Bronchial epithelial cell (primary cell): ENCODE measurements at regions not wholly inside any gene's neighbourhood (a gene's known extent, or its start where the extent isn't known, plus 50 kb on each side); places are given as distances from the start of the nearest gene placed in this dataset.

ENCODE experiments used
- DNase-seq: peaks from one replicate; pipeline ENCODE4 v3.0.0-alpha.2; 2010; ENCODE audit warnings: low read depth
- FAIRE-seq: peaks from 2 replicates; lab custom pipeline; 2011; peaks lifted over from hg19 to GRCh38; lab: Jason Lieb, UNC
- H3K27me3 ChIP-seq: 2 replicates; pipeline ENCODE4 v1.5.1; 2011; ENCODE audit warnings: low read length; ENCODE audit not compliant: control insufficient read depth, insufficient read depth
- H3K36me3 ChIP-seq: 2 replicates; pipeline ENCODE4 v1.5.1; 2011; ENCODE audit warnings: low read length; ENCODE audit not compliant: control insufficient read depth, insufficient read depth
- H3K4me3 ChIP-seq: 2 replicates; pipeline ENCODE4 v1.5.1; 2011; ENCODE audit warnings: mild to moderate bottlenecking, low read depth, low read length, control low read depth
- TF ChIP-seq, protein P1 (sequence below): IDR thresholded peaks from 2 replicates; pipeline ENCODE4 v1.5.1; 2011; ENCODE audit warnings: mild to moderate bottlenecking, moderate library complexity, low read length, control low read depth, inconsistent platforms; ENCODE audit not compliant: insufficient read depth, severe bottlenecking

DNA sequence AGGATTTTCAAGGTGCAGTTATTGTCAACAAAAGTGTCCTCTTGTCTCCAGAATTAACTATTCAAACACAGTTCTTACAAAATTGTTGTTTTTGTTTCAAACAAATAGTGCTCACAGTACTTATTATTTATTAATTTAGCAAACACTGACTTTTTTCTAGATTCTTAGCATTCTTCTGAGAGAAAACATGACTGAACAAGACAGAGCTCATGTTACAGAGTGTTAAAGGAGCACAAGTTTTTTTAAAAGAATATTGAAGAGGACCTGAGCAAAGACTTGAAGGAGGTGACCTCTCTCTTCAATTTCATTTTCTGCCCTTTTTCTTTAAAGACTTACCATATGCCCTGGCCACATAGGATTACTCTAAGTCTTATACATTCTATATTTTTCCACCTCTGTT lies 2220.3 kb upstream of the AGA start:
- TF ChIP-seq, protein P1, sequence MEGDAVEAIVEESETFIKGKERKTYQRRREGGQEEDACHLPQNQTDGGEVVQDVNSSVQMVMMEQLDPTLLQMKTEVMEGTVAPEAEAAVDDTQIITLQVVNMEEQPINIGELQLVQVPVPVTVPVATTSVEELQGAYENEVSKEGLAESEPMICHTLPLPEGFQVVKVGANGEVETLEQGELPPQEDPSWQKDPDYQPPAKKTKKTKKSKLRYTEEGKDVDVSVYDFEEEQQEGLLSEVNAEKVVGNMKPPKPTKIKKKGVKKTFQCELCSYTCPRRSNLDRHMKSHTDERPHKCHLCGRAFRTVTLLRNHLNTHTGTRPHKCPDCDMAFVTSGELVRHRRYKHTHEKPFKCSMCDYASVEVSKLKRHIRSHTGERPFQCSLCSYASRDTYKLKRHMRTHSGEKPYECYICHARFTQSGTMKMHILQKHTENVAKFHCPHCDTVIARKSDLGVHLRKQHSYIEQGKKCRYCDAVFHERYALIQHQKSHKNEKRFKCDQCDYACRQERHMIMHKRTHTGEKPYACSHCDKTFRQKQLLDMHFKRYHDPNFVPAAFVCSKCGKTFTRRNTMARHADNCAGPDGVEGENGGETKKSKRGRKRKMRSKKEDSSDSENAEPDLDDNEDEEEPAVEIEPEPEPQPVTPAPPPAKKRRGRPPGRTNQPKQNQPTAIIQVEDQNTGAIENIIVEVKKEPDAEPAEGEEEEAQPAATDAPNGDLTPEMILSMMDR = no peak
- no peaks in the 10 kb centered on the region for H3K36me3 ChIP-seq
- FAIRE-seq (no peak), DNase-seq (no peak)
- no peaks in the 10 kb centered on the region for H3K27me3 ChIP-seq
- no peak overlapping the region for H3K4me3 ChIP-seq

DNA sequence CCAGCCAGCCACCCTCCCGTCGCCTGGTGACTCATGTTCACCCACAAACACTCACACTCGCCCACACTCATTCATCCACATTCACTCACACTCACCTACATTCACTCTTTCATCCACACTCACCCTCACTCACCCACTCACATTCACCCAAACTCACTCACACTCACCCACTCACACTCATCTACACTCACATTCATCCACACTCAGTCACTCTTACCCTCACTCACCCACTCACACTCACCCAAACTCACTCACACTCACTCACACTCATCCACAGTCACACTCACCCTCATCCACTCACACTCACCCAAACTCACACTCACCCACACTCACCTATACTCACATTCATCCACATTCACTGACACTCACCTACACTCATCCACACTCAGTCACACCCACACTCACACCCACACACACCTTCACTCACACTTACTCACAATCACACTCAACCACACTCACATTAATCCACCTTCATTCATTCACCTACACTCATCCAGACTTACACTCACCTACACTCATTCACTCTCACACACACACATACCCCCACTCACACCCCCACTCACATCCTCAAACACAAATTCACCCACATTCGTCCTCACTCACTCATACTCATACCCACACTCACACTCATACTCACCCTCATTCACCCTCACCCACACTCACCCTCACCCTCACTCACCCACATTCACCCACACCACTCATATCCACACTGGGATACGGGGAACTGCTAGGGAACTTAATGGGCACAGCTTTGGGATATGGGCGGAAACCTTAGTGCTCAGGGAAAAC lies 2221.6 kb upstream of the AGA start:
- FAIRE-seq (no peak), DNase-seq (no peak)
- H3K4me3 ChIP-seq = no peak overlapping the region
- TF ChIP-seq, protein P1 = no peak
- H3K36me3 ChIP-seq = no peaks in the 10 kb centered on the region
- no peaks in the 10 kb centered on the region for H3K27me3 ChIP-seq

DNA sequence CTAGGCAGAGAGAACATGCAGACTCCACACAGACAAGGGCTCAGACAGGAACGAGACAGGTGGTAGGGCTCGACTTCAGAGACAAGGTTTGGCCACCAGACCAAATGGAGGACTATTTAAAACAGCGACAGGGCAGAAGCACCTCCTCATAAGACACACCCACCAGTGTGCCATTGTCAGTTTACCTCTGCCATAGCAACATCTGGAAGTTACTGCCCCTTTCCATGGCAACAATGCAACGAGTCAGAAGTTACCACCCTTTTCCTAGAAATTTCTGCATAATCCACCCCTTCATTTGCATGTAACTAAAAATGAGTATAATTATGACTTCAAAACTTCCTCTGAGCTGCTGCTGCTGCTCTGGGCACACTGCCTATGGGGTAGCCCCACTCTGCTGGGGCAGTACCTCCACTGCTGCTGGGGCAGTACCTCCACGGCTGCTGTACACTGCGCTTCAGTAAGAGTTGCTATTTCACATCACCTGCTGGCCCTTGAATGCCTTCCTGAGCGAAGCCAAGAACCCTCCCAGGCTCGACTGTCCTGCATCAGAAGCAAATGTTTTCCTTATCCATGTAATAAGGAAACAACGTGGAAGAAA lies 2222.3 kb upstream of the AGA start:
- H3K36me3 ChIP-seq = no peaks in the 10 kb centered on the region
- no peaks in the 10 kb centered on the region for H3K27me3 ChIP-seq
- DNase-seq (no peak), FAIRE-seq (no peak)
- no peak overlapping the region for H3K4me3 ChIP-seq
- TF ChIP-seq, protein P1 = no peak

DNA sequence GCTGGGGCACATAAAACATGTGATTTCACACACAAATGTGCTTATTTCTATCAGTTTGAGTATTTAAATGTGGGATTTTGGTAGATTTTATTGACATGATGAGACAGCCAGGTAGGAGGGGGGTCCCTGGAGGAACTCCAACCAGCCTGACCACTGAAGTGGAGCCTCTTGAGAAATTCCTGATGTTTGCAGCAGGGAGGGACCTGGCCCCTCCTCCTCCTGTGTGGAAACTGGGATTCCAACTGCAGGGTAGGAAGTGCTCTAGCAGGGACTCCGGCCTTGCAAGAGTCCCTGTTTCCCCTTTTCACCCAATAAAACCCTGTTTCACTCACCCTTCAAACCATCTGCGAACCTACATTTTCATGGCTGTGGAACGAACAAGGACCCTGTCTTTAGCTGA lies 2224.0 kb upstream of the AGA start:
- Histone ChIP-seq H3K36me3 (no peaks in the 10 kb centered on the region), H3K4me3 (no peak overlapping the region), H3K27me3 (no peaks in the 10 kb centered on the region)
- FAIRE-seq (no peak), DNase-seq (no peak)
- TF ChIP-seq, protein P1 = no peak

DNA sequence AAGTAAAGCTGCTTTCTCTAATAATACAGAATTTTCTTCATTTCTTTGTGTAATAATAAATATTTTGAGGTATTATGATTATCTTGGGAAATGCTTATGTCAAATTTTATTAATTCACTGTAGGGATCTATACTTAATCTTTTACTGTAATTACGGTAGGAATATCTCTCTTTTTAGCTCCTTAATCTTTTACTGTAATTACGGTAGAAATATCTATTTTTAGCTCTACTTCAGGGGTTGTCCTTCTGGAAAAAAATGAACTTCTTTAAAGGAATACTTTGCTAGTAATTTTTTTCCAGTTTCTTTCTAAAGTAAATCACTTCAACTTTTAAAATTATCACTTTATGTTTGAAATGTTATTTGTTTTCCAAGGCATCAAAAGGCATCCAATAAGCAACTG lies 2229.4 kb upstream of the AGA start:
- H3K4me3 ChIP-seq = no peak overlapping the region
- DNase-seq (no peak), FAIRE-seq (no peak)
- no peaks in the 10 kb centered on the region for H3K27me3 ChIP-seq
- H3K36me3 ChIP-seq = no peaks in the 10 kb centered on the region
- TF ChIP-seq, protein P1 = no peak
